Esophagus muscularis mucosa (tissue), 4 donors: ENCODE measurements at regions not wholly inside any gene's neighbourhood (a gene's known extent, or its start where the extent isn't known, plus 50 kb on each side); places are given as distances from the start of the nearest gene placed in this dataset.

ENCODE experiments used
- DNase-seq: peaks from one replicate; pipeline ENCODE4 v3.0.0-alpha.2; 2017; ENCODE audit errors: extremely low spot score
- H3K27ac ChIP-seq, 4 donors: fragments of 200-600 bp; sonication (generic); replicated peaks in 1 of 4; 1 replicate in 3 of 4; 2 replicates in 1 of 4; pipeline ENCODE4 v1.5.1; 2016 to 2019; ENCODE audit warnings: mild to moderate bottlenecking in 1 of 4
- H3K27me3 ChIP-seq, 4 donors: fragments of 200-600 bp; sonication (generic); one replicate each; pipeline versions ENCODE4 v1.5.1 to v1.6.0; 2016 to 2019
- H3K36me3 ChIP-seq, 4 donors: fragments of 200-600 bp; sonication (generic); one replicate each; pipeline ENCODE4 v1.5.1; 2016 to 2019
- H3K4me1 ChIP-seq, 4 donors: fragments of 200-600 bp; sonication (generic); one replicate each; pipeline ENCODE4 v1.5.1; 2016 to 2019
- H3K4me3 ChIP-seq, 4 donors: fragments of 200-600 bp; sonication (generic); 1 replicate in 2 of 4; 2 replicates in 2 of 4; pipeline ENCODE4 v1.5.1; 2016 to 2019; ENCODE audit warnings: mild to moderate bottlenecking in 4 of 4, moderate library complexity in 1 of 4
- H3K9me3 ChIP-seq, 4 donors: fragments of 200-600 bp; sonication (generic); 1 replicate in 3 of 4; 2 replicates in 1 of 4; pipeline ENCODE4 v1.5.1; 2016 to 2019
- EP300 ChIP-seq: sonication (generic); formaldehyde crosslinking; IDR thresholded peaks from one replicate; pipeline ENCODE4 v1.6.1; 2017; ENCODE audit warnings: antibody characterized with exemption
- POLR2A ChIP-seq: fragments of 450-650 bp; IDR thresholded peaks from one replicate; pipeline ENCODE4 v1.6.1; 2017; ENCODE audit warnings: antibody characterized with exemption, moderate library complexity, mild to moderate bottlenecking, low read depth
- POLR2AphosphoS5 ChIP-seq, 2 donors: sonication (generic); formaldehyde crosslinking; IDR thresholded peaks; one replicate each; pipeline ENCODE4 v1.6.1; 2017; ENCODE audit warnings: antibody characterized with exemption in 2 of 2
- WGBS: methylation state at CpG from one replicate; pipeline ENCODE4 v1.1.5; 2018; 5-methylcytosine and 5-hydroxymethylcytosine counted together
- intact Hi-C: fragments of 100-400 bp; cut with DNase I; formaldehyde crosslinking; loops from one replicate; pipeline ENCODE4 v1.15.1; 2023
- TF ChIP-seq, protein P1 (sequence below), 3 experiments: fragments of 200-600 bp in 2 of 3; fragments of 450-650 bp in 1 of 3; sonication (generic) in 2 of 3; IDR thresholded peaks; one replicate each; pipeline ENCODE4 v1.5.1; 2017 to 2019; ENCODE audit warnings: antibody characterized with exemption in 3 of 3, mild to moderate bottlenecking in 2 of 3, moderate library complexity in 1 of 3

DNA sequence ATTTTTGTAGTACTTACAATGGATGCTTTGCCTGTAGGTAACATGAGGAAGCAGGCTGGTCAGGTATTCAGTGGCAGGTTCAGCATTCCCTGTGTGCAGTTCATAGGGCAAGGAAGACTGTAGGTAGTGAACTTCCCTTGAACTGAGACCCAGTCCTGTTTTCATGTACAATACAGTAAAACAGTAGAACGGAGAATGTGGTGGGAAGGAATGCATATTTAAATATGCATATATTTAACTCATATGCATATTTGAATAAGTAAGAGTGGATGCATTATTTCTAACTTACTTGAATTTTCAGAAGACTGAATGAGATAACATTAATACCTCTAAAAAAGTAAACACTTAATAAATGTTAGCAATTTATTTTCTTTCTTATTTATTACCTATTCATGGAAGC is 147.6 kb upstream of the FLRT2 start:
- TF ChIP-seq EP300 (no peak), POLR2AphosphoS5 (IDR thresholded peaks at IDR 0.05) (no peak), POLR2A (no peak)
- TF ChIP-seq, protein P1, sequence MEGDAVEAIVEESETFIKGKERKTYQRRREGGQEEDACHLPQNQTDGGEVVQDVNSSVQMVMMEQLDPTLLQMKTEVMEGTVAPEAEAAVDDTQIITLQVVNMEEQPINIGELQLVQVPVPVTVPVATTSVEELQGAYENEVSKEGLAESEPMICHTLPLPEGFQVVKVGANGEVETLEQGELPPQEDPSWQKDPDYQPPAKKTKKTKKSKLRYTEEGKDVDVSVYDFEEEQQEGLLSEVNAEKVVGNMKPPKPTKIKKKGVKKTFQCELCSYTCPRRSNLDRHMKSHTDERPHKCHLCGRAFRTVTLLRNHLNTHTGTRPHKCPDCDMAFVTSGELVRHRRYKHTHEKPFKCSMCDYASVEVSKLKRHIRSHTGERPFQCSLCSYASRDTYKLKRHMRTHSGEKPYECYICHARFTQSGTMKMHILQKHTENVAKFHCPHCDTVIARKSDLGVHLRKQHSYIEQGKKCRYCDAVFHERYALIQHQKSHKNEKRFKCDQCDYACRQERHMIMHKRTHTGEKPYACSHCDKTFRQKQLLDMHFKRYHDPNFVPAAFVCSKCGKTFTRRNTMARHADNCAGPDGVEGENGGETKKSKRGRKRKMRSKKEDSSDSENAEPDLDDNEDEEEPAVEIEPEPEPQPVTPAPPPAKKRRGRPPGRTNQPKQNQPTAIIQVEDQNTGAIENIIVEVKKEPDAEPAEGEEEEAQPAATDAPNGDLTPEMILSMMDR (IDR thresholded peaks at IDR 0.05): no peak
- no peaks in the 10 kb centered on the region for H3K27me3 ChIP-seq
- 92% methylated on average over 1 of the region's 1 CpG for WGBS
- no peak overlapping the region for H3K27ac ChIP-seq
- no peaks in the 10 kb centered on the region for H3K36me3 ChIP-seq
- intact Hi-C loops: no loop called here
- no peak for DNase-seq
- no peak overlapping the region for H3K4me3 ChIP-seq
- no peaks in the 10 kb centered on the region for H3K9me3 ChIP-seq
- H3K4me1 ChIP-seq: no peaks in the 10 kb centered on the region

DNA sequence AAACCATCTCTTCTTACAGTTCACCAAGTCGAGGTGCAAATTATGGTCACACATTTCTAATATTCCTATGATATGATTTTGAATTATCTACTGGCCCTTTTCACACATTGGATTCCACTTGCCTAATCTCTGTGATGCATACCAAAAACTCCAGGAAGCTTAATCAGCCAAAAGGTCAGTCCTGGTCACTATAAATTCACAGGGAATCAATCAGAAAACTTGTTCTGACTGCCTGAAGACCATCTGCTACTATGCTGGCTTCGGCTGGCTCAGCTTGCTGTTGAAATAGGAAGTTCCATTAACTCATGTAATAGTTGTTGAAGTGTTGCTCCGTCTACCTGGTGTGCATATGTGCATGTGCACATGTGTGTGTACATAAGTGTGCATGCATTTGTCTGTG is 142.8 kb upstream of the FLRT2 start:
- H3K36me3 ChIP-seq: no peaks in the 10 kb centered on the region
- WGBS: 76% methylated on average over 3 of the region's 3 CpGs
- H3K27ac ChIP-seq: no peak overlapping the region
- H3K27me3 ChIP-seq: no peaks in the 10 kb centered on the region
- intact Hi-C loops: no loop called here
- no peak for TF ChIP-seq POLR2A
- TF ChIP-seq POLR2AphosphoS5 (IDR thresholded peaks at IDR 0.05): no peak
- TF ChIP-seq, protein P1 (IDR thresholded peaks at IDR 0.05): no peak
- TF ChIP-seq EP300: no peak
- H3K4me1 ChIP-seq: no peaks in the 10 kb centered on the region
- no peak for DNase-seq
- H3K4me3 ChIP-seq: no peak overlapping the region
- H3K9me3 ChIP-seq: no peaks in the 10 kb centered on the region

DNA sequence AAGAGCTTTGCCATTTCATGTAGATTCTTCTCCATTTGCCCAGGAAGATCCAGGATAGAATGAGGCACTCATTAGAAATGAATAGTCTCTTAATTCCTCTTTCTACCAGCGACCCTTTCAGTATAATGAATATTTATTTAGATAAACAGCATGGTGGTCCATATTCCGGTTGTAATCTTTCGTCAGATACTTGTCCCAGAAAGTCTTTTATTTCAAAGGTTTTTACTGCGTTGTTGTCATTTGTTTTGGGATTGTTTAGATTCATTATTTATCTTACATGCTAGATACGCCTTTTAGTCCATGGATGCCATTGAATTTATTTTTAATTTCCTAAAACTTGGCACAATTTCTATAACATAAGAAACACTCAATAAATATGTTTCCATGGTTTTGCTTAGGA is 139.7 kb upstream of the FLRT2 start:
- intact Hi-C loops: no loop called here
- H3K9me3 ChIP-seq: no peaks in the 10 kb centered on the region
- 86% methylated on average over 5 of the region's 5 CpGs for WGBS
- no peaks in the 10 kb centered on the region for H3K4me1 ChIP-seq
- H3K36me3 ChIP-seq: no peaks in the 10 kb centered on the region
- H3K4me3 ChIP-seq: no peak overlapping the region
- H3K27me3 ChIP-seq: no peaks in the 10 kb centered on the region
- DNase-seq: no peak
- TF ChIP-seq POLR2AphosphoS5 (IDR thresholded peaks at IDR 0.05) (no peak), POLR2A (no peak), EP300 (no peak)
- TF ChIP-seq, protein P1 (IDR thresholded peaks at IDR 0.05): no peak
- no peak overlapping the region for H3K27ac ChIP-seq

DNA sequence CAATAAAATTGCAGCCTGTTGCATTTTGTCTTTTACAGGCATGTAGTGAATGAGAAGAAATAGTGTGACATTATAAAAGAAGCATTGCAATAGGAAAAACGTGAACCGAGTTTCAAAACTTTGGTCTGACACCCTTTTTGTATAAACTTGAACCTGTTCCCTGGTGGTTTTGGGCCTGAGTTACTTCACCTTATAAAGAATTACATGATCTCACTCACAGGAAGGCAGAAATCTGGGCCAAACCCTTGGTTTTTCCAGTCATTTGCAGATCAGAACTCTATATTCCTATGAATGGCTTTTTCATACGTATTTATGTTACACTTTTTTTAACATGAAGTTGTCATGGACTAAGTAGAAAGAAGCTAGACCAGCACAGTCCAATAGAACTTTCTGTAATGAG is 138.5 kb upstream of the FLRT2 start:
- H3K4me1 ChIP-seq: no peaks in the 10 kb centered on the region
- WGBS: 83% methylated on average over 3 of the region's 3 CpGs
- intact Hi-C loops: no loop called here
- H3K9me3 ChIP-seq: no peaks in the 10 kb centered on the region
- no peaks in the 10 kb centered on the region for H3K36me3 ChIP-seq
- no peak for TF ChIP-seq POLR2A
- TF ChIP-seq EP300: no peak
- no peak for TF ChIP-seq POLR2AphosphoS5 (IDR thresholded peaks at IDR 0.05)
- TF ChIP-seq, protein P1 (IDR thresholded peaks at IDR 0.05): no peak
- H3K4me3 ChIP-seq: no peak overlapping the region
- H3K27ac ChIP-seq: no peak overlapping the region
- no peaks in the 10 kb centered on the region for H3K27me3 ChIP-seq
- DNase-seq: no peak

DNA sequence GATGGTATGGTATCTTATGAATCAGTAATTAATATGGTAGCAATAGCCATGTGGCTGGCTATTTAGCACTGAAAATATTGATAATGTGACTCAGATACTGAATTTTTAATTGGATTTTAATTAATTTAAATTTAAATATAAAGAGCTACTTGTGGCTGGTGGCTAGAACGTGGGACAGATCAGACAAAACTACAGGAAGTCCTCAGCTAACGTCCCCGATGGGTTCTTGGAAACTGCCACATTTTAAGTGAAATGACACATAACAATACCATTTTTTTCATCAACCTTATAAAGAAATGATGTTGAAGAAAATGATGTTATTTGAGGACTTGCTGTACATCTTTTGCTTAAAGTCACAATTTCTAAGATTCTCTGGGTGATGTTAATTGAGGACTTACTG is 138.1 kb upstream of the FLRT2 start:
- no peaks in the 10 kb centered on the region for H3K27me3 ChIP-seq
- H3K4me1 ChIP-seq: no peaks in the 10 kb centered on the region
- H3K9me3 ChIP-seq: no peaks in the 10 kb centered on the region
- H3K4me3 ChIP-seq: no peak overlapping the region
- no peak for TF ChIP-seq POLR2AphosphoS5 (IDR thresholded peaks at IDR 0.05)
- TF ChIP-seq POLR2A: no peak
- TF ChIP-seq, protein P1 (IDR thresholded peaks at IDR 0.05): no peak
- TF ChIP-seq EP300: no peak
- no peak for DNase-seq
- H3K27ac ChIP-seq: no peak overlapping the region
- H3K36me3 ChIP-seq: no peaks in the 10 kb centered on the region
- intact Hi-C loops: no loop called here
- WGBS: 89% methylated on average over 3 of the region's 3 CpGs
